ENCODE measurements at regions not wholly inside any gene's neighbourhood (a gene's known extent, or its start where the extent isn't known, plus 50 kb on each side); places are given as distances from the start of the nearest gene placed in this dataset.
"Not testable (repeated sequence)": the region's sequence is repeated elsewhere in the genome, so short reads cannot be mapped to it uniquely, and the experiment has no call there.

DNA sequence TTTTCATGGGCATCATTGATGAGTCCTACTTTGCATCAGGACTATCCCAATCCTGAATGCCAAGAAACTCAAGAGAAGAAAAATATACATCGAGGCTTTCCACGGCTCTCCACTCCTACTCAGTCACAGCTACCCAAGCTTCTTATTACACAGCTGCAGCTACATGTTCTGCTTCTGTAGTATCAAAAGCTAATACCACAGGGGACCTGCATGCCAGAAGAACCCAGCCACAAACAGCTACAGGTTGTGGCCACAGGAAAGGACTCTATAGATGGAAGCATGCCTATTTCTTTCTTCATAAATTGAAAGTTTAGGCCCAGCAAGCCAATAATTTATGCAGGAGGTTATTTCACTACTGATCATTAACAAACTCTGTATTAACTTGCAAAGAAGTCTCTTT lies 209.7 kb upstream of the EGLN3 start:
- Mint-ChIP-seq H3K4me3 (no peak overlapping the region), H3K4me1 (peaks cover 5% of the 10 kb centered on the region), H3K27me3 (ENCODE audit: insufficient read depth, low read depth) (peaks cover 2% of the 10 kb centered on the region), H3K9me3 (no peaks in the 10 kb centered on the region), H3K27ac (no peak overlapping the region), H3K36me3 (no peaks in the 10 kb centered on the region)
- DNase-seq (ENCODE audit: low spot score) = no peak
- no peak for TF ChIP-seq EZH2phosphoT487 (IDR thresholded peaks at IDR 0.05)
- no peak for TF ChIP-seq EZH2 (IDR thresholded peaks at IDR 0.05)
- TF ChIP-seq, protein P1, sequence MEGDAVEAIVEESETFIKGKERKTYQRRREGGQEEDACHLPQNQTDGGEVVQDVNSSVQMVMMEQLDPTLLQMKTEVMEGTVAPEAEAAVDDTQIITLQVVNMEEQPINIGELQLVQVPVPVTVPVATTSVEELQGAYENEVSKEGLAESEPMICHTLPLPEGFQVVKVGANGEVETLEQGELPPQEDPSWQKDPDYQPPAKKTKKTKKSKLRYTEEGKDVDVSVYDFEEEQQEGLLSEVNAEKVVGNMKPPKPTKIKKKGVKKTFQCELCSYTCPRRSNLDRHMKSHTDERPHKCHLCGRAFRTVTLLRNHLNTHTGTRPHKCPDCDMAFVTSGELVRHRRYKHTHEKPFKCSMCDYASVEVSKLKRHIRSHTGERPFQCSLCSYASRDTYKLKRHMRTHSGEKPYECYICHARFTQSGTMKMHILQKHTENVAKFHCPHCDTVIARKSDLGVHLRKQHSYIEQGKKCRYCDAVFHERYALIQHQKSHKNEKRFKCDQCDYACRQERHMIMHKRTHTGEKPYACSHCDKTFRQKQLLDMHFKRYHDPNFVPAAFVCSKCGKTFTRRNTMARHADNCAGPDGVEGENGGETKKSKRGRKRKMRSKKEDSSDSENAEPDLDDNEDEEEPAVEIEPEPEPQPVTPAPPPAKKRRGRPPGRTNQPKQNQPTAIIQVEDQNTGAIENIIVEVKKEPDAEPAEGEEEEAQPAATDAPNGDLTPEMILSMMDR (IDR thresholded peaks at IDR 0.05) = no peak
- H4K20me1 ChIP-seq (ENCODE audit: low read depth) = no peaks in the 10 kb centered on the region
- H3K4me1 ChIP-seq = no peaks in the 10 kb centered on the region
- H3K36me3 ChIP-seq = no peaks in the 10 kb centered on the region
- H3K27ac ChIP-seq = no peak overlapping the region
- H3K9me3 ChIP-seq (ENCODE audit: low read depth) = no peaks in the 10 kb centered on the region
- no peak overlapping the region for H3K9ac ChIP-seq
- no peaks in the 10 kb centered on the region for H3F3A ChIP-seq (ENCODE audit: low read depth)
- no peak overlapping the region for H3K4me2 ChIP-seq
- no peak overlapping the region for H2AFZ ChIP-seq (replicated peaks)
- no peak overlapping the region for H3K4me3 ChIP-seq
- H3K27me3 ChIP-seq = no peaks in the 10 kb centered on the region
- H3K79me2 ChIP-seq (ENCODE audit: low read depth) = no peaks in the 10 kb centered on the region

DNA sequence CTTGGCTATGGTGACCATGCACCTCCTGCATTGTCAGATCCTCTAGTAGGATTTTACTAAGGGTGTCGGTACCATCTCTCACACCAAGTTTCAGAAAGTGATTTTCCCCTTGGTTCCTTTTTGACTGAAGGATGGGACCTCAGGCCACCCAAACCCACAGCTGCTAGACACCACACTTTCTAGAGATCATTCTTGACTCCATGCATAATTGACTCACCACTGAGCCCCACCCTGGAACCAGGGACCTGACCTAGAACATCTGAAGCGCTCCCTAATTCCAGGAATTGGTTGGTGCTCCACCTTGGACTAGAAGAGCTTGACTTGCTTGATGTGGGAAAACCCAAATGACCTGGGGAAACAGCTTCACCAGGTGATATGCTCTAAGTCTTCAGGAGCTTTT lies 206.8 kb upstream of the EGLN3 start:
- Histone ChIP-seq H3K9ac (no peak overlapping the region), H3K27ac (no peak overlapping the region), H2AFZ (replicated peaks) (no peak overlapping the region), H3K36me3 (no peaks in the 10 kb centered on the region), H3K4me1 (no peaks in the 10 kb centered on the region), H3K4me3 (no peak overlapping the region), H3K9me3 (ENCODE audit: low read depth) (no peaks in the 10 kb centered on the region), H4K20me1 (ENCODE audit: low read depth) (no peaks in the 10 kb centered on the region), H3K27me3 (no peaks in the 10 kb centered on the region), H3K4me2 (no peak overlapping the region), H3F3A (ENCODE audit: low read depth) (no peaks in the 10 kb centered on the region), H3K79me2 (ENCODE audit: low read depth) (no peaks in the 10 kb centered on the region)
- H3K9me3 Mint-ChIP-seq = no peaks in the 10 kb centered on the region
- no peaks in the 10 kb centered on the region for H3K4me1 Mint-ChIP-seq
- peaks cover 3% of the 10 kb centered on the region for H3K27me3 Mint-ChIP-seq (ENCODE audit: insufficient read depth, low read depth)
- H3K27ac Mint-ChIP-seq = no peak overlapping the region
- H3K4me3 Mint-ChIP-seq = no peak overlapping the region
- no peaks in the 10 kb centered on the region for H3K36me3 Mint-ChIP-seq
- no peak for TF ChIP-seq EZH2phosphoT487 (IDR thresholded peaks at IDR 0.05)
- TF ChIP-seq, protein P1 (IDR thresholded peaks at IDR 0.05) = no peak
- no peak for DNase-seq (ENCODE audit: low spot score)

DNA sequence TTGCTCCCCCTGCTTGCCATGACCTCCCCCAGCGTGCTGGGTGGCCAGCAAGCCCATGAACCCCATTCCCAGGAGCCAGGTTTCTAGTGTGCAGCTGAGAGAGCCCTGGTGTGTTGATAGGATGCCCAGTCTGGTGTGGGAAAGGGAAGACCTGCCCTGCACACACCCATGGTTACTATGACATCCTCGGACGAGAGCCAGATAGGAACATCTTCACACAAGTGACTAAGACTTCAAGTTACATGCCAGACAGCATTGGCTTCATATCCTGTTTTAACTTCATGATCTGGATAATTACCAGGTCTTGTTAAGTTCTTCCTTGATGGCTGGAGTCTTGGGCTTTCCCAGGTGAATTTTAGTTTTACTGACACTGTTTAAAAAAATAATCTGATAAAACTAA lies 196.6 kb upstream of the EGLN3 start:
- no peak overlapping the region for H3K9ac ChIP-seq
- Mint-ChIP-seq H3K36me3 (no peaks in the 10 kb centered on the region), H3K4me1 (no peaks in the 10 kb centered on the region), H3K27ac (no peak overlapping the region), H3K9me3 (peaks cover 24% of the 10 kb centered on the region), H3K4me3 (no peak overlapping the region), H3K27me3 (ENCODE audit: insufficient read depth, low read depth) (peaks cover under 1% of the 10 kb centered on the region)
- no peak overlapping the region for H2AFZ ChIP-seq (replicated peaks)
- H3K4me3 ChIP-seq = no peak overlapping the region
- H3K27ac ChIP-seq = no peak overlapping the region
- H3K27me3 ChIP-seq = no peaks in the 10 kb centered on the region
- H3K36me3 ChIP-seq = no peaks in the 10 kb centered on the region
- no peak for DNase-seq (ENCODE audit: low spot score)
- no peak overlapping the region for H3K4me2 ChIP-seq
- H3K79me2 ChIP-seq (ENCODE audit: low read depth) = no peaks in the 10 kb centered on the region
- no peaks in the 10 kb centered on the region for H4K20me1 ChIP-seq (ENCODE audit: low read depth)
- no peaks in the 10 kb centered on the region for H3F3A ChIP-seq (ENCODE audit: low read depth)
- no peaks in the 10 kb centered on the region for H3K4me1 ChIP-seq
- H3K9me3 ChIP-seq (ENCODE audit: low read depth) = peaks cover 2% of the 10 kb centered on the region
- TF ChIP-seq, protein P1 (IDR thresholded peaks at IDR 0.05) = no peak
- TF ChIP-seq EZH2phosphoT487 (IDR thresholded peaks at IDR 0.05) (no peak), EZH2 (IDR thresholded peaks at IDR 0.05) (no peak)

DNA sequence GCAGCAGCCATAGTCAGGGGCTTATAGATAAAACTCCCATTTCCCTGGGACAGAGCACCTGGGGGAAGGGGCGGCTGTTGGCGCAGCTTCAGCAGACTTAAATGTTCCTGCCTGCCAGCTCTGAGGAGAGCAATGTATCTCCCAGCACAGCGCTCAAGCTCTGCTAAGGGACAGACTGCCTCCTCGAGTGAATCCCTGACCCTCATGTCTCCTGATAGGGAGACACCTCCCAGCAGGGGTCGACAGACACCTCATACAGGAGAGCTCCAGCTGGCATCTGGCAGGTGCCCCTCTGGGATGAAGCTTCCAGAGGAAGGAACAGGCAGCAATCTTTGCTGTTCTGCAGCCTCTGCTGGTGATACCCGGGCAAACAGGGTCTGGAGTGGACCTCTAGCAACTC lies 189.3 kb upstream of the EGLN3 start:
- H3K9me3 ChIP-seq (ENCODE audit: low read depth); H3F3A ChIP-seq (ENCODE audit: low read depth); H3K36me3 ChIP-seq; H3K4me3 Mint-ChIP-seq; H3K4me1 Mint-ChIP-seq; H4K20me1 ChIP-seq (ENCODE audit: low read depth); DNase-seq (ENCODE audit: low spot score); H3K9ac ChIP-seq; H3K27ac ChIP-seq; H3K27me3 ChIP-seq; H3K4me1 ChIP-seq; H3K27me3 Mint-ChIP-seq (ENCODE audit: insufficient read depth, low read depth); H3K36me3 Mint-ChIP-seq; H3K4me3 ChIP-seq; H3K79me2 ChIP-seq (ENCODE audit: low read depth): not testable (repeated sequence)
- Histone ChIP-seq H3K4me2 (peak overlapping the region; percentile 42), H2AFZ (replicated peaks) (peak overlapping the region; percentile 77)
- H3K9me3 Mint-ChIP-seq = peaks cover 22% of the 10 kb centered on the region
- H3K27ac Mint-ChIP-seq = peak overlapping the region; percentile 31

DNA sequence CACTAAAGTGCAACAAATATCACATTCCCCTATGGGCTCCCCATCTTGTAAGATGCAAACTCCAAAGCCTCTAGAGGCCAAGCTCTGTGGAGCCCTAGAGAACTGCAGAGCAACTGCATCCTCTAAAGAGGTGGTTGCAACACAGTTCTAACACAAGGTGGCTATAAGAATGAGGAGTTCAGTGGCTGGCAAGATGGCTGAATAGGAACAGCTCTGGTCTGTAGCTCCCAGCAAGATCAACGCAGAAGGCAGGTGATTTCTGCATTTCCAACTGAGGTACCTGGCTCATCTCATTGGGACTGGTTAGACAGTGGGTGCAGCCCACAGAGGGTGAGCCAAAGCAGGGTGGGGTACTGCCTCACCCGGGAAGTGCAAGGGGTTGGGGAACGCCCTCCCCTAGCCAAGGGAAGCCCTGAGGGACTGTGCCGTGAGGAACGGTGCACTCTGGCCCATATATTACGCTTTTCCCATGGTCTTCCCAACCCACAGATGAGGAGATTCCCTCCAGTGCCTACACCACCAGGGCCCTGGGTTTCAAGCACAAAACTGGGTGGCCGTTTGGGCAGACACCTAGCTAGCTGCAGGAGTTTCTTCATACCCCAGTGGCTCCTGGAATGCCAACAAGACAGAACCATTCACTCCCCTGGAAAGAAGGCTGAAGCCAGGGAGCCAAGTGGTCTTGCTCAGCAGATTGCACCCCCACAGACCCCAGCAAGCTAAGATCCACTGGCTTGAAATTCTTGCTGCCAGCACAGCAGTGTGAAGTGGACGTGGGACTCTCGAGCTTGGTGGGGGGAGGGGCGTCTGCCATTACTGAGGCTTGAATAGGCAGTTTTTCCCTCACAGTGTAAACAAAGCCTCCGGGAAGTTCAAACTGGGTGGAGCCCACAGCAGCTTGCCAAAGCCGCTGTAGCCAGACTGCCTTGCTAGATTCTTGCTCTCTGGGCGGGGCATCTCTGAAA lies 188.6 kb upstream of the EGLN3 start:
- H3K36me3 Mint-ChIP-seq; H3K27me3 Mint-ChIP-seq (ENCODE audit: insufficient read depth, low read depth); H3K4me1 ChIP-seq; H3K4me3 Mint-ChIP-seq; H3K27me3 ChIP-seq; H3K4me3 ChIP-seq; H3K4me1 Mint-ChIP-seq; H3K9me3 ChIP-seq (ENCODE audit: low read depth); H3F3A ChIP-seq (ENCODE audit: low read depth); H3K36me3 ChIP-seq; H3K79me2 ChIP-seq (ENCODE audit: low read depth); H3K9ac ChIP-seq; H3K27ac ChIP-seq; H4K20me1 ChIP-seq (ENCODE audit: low read depth): not testable (repeated sequence)
- Histone ChIP-seq H2AFZ (replicated peaks) (peak overlapping the region; percentile 77), H3K4me2 (peak overlapping the region; percentile 42)
- H3K27ac Mint-ChIP-seq = peak overlapping the region; percentile 25
- DNase-seq (ENCODE audit: low spot score) = peak; percentile 55
- H3K9me3 Mint-ChIP-seq = peaks cover 17% of the 10 kb centered on the region
